ENCODE measurements at regions not wholly inside any gene's neighbourhood (a gene's known extent, or its start where the extent isn't known, plus 50 kb on each side); places are given as distances from the start of the nearest gene placed in this dataset.

DNA sequence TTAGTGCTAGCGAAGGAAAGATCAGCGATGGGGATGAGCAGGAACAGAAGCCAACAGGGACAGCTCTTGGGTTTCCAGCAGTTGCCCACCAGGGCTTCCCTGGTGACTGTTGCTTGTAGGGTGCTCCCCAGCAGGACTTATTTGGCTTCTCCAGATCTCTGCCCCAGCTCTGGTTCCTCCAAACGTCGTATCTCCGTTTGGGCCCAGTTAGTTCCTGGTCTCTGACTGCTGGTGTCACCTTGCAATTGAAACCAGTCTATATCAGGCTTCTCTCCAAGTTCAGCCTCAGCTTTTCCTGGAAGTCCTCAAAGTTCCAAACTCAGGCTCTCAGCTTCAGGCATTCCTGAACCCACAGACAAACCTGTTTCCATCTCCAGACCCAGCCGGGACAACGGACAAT is 70.8 kb upstream of the NXT1 start:
- DNase-seq: no peak

DNA sequence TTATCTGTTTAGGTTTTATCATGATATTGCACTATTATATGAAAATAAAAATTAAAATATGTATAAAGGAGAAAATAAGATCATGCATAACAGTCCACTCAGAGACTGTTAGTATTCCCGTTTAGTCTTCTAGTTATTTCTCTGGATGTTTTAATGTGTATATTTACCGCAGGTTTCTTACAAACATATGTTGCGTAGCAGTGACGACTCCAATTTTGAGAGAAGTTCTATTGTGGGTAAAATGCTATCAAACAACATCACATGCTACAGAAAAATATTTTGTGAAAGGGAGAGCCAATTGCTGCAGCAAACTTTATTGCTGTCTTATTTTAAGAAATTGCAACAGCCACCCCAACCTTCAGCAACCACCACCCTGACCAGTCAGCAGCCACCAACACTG is 72.4 kb upstream of the NXT1 start:
- DNase-seq: no peak

DNA sequence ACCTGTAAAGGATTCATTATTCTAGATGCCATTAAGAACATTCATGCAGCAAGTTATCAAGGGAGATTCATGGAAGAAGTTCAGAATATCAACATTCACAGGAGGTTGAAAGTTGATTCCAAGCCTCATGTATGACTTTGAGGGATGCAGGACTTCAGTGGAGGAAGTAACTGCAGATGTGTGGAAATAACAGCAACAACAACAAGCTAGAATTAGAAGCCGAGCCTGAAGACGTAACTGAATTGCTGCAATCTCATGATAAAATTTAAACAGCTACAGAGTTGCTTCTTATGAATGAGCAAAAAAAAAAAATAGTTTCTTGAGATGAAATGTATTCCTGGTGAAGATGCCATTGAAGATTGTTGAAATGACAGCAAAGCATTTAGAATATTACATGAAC is 73.3 kb upstream of the NXT1 start:
- DNase-seq: no peak

DNA sequence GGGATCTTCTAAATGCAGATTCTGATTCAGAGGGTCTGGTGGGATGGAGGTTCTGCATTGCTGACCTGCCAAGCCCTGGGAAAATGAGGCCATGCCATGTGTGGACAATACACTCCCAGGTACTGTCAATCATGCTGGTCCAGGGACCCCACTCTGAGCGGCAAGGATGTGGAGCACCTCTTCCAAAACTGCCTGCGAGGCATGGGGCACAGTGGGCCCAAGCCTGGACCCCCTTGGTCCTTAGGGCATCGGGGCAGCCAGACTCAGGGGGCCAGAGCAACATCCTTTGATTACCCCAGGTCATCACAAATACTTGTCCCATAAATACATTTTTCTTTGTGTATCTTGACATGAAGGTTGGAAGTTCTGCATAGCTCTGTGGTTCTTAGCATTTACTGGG is 76.8 kb upstream of the NXT1 start:
- no peak for DNase-seq

DNA sequence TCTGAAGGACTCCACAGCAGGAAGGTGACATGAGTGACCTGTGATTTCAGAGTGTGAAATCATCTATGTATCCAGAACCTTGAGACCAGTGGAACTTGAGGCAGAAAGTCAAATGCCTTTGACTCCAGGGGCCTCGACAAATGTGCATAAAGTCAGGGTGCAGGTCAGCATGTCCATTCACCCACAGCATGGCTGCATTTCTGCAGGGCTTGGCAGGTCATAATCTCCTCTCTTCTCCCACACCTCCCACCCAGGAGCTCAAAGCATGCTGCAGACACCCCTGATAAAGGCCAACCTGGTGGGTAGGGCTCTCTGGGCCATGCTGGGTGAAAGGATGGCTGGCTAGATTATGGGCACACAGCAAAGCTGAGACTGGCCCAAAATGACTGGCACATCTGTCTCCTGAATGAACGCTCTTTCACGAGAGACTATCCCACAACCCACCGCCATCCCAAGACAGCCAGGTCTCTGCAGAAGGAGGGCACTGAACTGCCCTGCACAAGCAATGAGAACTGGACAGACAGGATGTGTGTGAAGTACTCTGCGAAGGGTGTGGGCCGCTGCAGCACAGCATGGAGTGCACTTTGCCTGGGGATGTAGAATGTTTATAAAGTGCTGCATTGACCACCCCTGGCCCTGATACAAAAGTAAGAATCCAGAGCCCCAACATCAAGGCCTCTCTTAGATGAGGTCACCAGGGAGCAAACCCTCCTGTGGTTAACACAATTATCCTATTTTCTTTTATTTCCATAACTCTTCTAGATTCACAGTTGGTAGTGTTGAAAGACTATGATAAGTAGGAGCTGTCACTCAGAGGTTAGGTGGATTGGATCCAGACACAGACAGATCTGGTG is 78.2 kb upstream of the NXT1 start:
- DNase-seq: no peak

DNA sequence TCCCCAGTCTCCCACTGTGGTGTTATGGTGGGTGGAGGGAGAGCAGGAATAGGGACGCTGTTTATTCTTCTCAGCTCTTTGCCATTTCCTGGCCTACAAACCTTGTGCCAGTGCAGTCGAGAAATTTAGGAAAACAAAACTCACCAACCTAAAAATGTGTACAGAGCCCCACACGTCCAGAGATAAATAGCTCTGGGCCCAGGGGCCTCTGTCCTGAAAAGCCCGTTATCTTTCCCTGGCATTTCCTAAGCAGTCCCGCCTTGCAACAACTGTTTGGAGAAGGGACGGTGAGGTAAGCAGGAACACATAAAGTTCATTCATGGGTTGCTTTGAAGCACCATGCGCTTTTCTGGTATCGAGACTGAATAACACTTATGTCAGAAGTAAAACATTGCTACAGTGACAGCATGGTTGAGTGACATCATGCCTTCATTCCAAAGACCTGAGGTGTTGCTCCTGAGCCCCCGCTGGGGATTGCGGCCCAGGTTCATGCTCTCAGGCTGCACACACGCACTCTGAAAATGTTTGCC is 80.1 kb upstream of the NXT1 start:
- no peak for DNase-seq

DNA sequence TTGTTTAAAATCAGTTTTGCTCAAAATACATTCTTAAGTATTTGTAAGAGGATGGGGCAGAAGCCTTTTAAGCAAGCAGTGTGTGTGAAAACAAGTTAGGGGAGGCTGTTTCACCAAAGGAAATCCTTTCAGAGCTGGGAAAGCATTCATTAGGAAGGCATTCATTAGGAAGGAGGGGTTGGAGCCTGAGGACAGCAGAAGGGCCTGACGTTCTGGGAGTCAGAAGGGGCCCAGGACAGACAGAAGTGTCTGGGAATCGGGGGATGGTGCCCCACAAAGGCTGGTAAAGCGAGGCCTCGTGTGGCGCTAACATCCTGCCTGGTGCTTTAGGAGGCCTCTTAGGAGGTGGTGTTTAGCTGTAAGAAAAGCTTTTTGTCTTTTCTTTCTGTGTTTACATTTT is 80.6 kb upstream of the NXT1 start:
- no peak for DNase-seq

DNA sequence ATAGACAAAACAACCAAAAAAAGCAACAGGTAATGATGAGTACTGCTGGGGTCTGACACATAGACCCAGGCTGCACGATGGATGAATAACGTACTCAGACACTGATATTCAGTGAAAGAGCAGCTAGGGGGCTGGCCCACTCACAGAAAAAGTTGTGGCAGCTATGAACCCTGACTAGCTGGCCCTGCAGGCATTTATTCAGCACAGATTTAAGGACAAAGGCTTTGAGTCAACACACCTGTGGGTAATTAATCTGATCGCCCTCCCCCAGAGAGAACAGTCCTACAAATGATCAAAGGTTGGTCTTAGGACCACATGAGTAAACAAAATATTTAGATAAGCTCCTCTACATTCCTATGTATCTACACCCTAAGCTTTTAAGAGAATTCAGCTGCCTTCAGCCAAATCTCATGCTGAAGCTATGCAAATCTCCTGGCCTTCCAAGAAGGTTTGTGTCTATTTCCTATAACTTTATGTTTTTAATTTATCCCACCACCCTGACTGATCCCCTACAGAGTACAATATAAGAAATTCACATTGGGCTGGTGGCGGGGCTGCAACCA is 81.7 kb upstream of the NXT1 start:
- DNase-seq: no peak

DNA sequence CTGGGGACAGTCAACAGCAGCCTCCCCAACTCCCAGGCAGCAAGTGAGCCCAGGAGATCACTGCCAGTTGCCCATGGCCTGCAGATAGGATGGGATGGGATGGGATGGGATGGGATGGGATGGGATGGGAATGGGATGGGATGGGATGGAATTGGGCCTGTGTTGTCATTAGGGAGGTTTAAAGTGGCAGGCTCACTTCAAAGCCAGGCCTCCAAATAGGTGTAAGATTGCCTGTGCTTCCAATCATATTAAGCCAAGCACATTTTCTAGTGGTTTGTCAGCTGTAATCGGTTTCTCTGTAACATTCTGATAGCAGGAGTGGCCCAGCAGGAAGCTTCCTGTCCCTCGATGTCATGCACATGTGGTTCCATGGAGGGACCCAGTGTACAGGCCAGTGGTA is 82.7 kb upstream of the NXT1 start:
- DNase-seq: no peak

DNA sequence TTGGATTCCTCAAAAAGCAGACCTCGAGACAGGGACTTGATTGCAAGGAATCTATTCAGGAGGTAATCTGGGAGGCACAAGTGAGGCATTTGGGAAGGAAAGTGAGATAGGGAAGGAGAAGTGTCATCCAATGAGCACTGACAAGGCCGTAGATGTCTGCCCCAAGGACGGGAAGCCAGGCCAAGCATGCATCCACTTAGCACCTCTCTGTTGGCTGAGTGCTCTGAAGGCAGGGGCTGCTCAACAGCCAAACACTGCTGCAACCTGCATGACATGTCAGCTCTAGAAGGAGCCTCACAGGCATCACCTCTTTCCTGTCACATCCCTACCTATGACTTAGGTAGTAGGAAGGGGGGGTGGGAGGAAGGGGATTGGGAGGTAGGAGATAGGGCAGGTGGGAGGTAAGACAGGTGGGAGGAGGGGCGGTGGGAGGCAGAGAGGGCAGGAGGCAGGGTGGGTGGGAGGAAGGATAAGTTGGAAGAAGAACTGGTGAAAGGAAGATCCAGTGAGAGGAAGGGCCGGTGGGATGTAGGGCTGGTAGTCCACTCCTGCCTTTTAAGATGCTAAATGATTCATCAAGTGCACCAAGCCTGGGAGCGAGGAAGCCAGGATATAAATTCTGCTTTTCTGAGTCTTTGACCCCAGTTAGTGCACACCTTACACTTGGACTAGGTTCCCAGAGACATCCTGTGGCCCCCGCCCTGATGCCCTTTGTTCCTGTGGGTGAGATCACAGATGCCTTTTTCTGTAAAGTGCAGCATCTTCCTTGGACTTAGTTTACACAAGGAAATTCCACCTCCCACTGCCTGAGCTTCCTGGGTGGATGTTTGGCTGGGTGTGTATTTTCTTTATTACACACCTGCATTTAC is 83.8 kb upstream of the NXT1 start:
- no peak for DNase-seq

DNA sequence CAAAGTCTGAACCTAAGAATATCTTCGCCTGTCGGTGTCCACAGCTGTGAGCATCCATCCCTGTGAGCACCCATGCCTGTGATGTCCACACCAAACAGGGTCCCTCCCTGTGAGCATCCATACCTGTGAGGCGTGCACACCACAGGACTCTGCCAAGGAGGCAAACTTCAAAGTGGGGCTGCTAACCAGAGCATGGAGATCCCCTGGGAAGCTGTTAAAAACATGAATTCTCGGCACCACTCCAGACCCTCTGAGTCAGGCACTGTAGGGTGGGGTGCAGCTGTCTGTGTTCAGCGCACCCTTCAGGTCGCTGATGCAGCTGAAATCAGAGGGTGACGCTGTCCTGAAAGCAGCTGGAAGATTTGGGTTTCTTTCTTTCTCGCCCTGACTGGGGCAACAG is 85.4 kb upstream of the NXT1 start:
- DNase-seq: no peak

DNA sequence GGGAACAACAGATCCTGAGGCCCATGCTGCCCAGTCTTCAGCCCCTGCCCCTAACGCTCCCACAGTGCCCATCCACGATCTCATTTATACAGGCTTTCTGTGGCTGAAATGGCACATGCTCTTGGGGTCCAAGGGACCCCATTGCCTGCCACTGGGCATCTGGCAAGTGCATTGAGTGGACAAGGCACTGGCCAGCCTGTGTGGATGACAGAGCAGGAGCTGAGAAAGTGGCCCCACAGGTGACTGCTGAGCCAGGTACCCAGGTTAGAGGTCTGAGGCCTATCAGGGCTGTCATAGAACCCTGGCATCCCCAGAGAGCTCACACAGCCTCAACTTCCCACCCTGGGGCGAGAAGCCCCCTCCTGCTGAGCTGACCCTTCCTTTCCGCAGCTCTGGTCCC is 86.0 kb upstream of the NXT1 start:
- no peak for DNase-seq

DNA sequence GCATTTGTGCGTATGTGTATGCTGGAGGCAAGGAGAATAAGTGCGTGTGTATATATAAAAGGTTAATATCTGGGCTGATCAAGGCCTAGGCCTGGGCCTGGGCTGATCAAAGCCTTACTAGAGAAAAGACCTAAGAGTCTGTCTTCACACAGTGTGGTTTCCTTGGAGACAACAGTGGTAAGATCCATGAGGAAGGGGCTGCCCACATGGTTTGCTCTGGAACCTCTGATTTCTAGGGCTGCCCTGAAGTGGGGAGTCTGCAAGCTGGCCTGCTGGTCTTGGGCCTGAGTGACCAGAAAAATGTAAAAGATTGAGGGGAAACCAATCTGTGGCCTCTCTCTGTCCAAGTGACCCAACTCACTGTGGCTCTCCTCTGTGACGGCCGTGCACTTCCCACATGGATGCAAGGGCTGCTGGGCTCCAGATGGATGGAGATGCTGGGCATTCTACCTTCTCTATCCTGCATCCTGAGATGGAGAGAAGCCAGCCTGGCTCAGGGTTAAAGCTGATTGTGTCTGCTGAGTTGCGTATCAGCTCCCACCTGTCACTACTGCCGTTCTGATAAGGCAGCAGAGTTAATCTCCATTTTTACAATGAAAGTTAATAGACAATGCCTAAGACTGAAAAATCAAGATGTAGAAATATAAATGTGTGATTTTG is 90.3 kb upstream of the NXT1 start:
- DNase-seq: no peak

DNA sequence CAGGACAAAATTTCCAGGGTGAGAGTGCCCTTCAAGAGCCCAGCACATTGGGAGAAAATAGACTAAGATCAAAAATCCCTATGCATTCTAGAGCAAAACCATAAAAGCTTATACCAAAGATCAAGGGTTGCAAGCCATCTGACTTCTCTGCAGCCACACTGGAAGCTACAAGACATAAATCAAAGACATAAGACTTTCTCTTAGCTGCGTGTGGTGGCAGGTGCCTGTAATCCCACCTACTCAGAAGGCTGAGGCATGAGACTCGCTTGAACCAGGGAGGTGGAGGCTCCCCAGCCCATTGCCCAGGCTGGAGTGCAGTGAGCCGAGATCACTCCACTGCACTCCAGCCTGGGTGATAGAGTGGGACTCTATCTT is 91.9 kb upstream of the NXT1 start:
- no peak for DNase-seq

DNA sequence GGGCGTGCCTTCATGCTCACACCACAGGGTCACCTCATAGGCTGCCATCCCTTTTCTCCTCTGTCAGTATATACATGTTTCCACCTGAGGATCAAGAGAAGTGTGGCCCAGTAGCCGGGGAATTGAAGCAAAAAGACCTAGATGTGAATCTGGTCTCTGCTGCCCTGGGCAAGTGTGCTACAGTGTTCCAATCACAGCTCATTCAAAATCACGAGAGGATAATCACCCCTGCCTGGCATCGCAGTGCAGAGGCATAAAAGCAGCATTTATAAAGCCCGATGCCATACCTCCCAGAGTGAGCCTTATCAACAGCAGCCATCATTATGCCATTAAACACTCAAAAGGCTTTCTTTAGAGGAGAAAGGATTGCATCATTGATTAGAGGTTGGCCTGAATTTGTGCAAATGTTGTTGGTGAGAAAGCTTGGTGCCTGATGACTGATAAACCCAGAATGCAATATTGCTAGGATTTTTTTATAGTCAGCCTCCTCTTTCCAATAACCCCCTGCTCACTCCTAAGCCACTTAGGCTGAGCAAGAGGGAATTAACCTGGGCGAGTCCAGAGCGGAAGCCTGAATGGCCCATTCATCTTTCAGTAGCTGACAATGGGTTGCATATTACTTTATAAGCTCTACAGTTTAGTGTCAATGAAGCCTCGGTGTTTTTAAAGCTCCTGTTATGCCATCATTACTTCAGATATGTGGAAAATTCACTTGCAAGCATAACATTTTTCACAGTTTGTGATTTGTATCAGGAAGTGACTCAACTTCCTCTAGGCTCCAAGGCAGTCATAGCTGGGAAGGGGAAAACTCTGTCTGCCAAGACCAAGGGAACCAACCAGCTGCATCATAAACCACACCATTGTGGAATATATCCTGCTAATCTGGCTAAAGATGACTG is 92.5 kb upstream of the NXT1 start:
- DNase-seq: no peak

DNA sequence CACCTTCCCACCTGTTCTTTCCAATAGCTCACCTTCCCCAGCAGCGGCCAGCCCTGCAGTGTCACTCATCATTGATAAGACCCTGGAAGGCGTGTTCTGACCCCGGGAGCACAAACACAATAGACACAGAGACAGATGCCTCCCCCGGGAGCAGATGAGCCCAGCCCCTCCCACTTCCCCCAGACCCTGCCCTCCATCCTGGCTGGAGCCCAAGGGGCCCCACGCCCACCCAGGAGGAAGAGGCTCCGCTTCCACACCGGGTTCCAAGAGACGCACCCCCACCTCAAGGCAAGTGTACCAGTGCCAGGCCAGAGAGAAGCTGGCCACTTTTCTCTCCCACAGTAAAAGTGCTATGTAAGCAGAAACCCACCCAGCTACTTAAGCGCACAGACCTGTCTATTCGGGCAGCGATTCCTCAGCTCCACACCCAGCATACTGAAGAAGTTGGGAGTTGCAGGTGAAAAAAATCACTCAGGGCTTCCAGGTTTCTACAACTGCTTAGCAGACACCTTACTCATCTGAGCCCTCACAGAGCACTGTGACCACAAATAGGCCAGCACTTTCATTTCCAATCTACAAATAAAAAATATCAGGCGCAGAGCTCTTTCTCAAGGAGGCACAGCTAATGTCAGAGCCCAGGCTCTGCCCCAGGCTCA is 93.4 kb upstream of the NXT1 start:
- DNase-seq: no peak

DNA sequence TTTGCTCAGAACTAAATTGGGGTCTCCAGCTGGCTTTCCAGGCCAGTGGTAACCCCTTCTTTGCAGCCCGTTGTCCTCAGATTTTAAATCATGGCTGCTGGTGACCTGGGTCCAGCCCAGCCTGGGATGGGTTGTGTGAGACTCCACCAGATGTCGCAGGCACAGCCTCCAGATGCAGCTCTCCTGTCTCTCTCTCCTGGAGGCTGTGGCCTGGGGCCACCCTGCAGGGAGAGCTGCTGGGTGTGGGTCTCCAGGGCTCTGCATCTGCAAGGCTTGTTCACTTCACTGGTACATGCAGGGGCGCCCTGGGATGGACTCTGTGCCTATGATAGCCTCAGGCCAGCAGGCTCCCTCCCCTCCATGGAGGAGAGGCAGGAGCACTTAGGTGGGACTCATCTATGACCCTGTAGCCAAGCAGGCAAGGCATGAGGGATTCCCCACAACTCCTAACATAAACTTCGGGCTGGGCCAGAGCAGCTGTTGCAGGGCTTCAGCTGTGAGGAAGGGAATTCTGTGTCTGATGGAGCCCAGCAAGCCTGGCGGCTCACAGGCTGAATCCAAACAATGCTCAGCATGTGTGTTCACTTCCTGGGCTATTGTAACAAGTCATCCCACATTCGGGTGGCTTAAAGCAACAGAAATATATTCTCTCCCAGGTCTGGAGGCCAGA is 94.7 kb upstream of the NXT1 start:
- DNase-seq: no peak

DNA sequence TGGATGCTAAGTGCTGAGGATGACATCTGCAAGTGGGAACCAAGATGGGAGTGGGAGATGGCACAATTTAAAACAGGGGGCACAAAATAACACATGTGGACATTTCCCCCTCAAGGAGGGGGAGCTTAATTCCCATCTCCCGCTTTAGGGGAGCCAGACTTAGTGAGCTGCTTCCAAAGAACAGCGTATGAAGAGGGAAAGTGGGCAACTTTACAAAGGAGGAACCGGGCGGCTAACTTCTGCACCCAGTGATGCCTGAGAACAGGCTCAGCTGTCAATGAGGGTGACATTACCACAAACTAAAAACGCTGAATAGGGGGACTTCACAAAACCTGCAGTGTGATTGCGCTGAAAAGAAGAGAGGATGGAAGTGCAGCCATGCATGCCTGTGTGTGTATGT is 95.5 kb upstream of the NXT1 start:
- no peak for DNase-seq

DNA sequence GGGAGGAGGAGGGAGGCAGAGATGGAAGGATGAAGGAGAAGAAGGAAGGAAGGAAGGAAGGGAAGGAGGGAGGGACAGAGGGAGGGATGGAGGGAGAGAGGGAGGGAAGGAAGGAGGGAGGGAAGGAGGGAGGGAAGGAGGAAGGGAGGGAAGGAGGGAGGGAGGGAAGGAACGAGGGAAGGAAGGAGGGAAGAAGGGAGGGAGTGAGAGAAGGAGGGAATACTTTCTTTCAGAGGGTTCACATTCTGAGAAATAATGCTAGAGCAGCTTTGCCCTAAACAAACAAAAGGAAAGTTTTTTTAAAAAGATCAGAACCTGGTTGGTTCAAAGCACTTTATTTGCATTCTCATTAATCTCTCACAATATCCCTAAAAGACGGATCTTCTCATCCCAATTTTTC is 96.1 kb upstream of the NXT1 start:
- no peak for DNase-seq

DNA sequence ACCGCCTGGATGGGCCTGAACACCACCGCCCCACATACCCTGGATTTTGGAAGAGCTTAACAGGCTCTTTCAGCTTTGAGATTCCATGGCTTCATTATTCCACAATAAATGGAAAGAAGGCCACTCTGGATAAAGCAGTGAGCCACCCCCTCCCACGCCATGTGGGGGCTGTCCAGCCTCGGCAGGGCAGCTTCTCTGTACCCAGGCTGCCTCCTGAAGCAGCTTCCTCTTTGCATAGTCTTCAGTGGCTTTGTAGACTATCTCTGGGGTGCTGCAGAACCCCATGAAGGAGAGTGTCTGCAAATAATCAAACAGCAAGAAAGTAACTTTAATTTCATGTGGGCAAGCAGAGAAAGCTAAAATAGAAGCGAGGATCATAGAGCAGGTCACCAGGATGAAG is 96.6 kb upstream of the NXT1 start:
- no peak for DNase-seq

DNA sequence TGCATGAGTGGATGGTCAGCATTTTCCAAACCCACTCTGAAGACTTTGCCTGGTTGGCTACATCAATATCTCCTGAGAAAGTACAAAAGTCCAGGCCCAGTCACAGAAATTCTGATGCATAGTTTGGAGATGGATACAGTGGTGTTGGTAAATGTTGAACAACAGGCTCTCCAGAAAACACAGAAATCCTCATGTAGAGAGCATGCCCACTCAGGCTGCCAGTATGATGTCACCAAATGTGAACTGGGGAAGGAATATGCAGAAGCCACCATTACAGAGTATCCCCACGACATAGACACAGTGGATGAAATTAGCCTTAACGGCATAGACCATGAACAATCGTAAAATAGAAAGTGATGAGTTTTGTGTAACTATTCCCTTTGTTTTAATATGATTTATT is 97.1 kb upstream of the NXT1 start:
- DNase-seq: no peak
